Neural progenitor cell (in vitro differentiated cells): ENCODE measurements at regions not wholly inside any gene's neighbourhood (a gene's known extent, or its start where the extent isn't known, plus 50 kb on each side); places are given as distances from the start of the nearest gene placed in this dataset.

Source experiments
- DNase-seq: peaks from one replicate; pipeline ENCODE4 v3.0.0-alpha.2; 2016; ENCODE audit warnings: low spot score
- H2AFZ ChIP-seq: fragments of 200-600 bp; sonication (generic); replicated peaks from 2 replicates; pipeline ENCODE4 v1.6.1; 2016; ENCODE audit warnings: antibody characterized with exemption
- H3F3A ChIP-seq: fragments of 200-600 bp; sonication (generic); 2 replicates; pipeline ENCODE4 v1.6.1; 2016; ENCODE audit warnings: antibody characterized with exemption, low read depth
- H3K27ac ChIP-seq: fragments of 200-600 bp; sonication (generic); 2 replicates; pipeline ENCODE4 v1.5.1; 2016; ENCODE audit warnings: mild to moderate bottlenecking
- H3K27me3 ChIP-seq: fragments of 200-600 bp; sonication (generic); 2 replicates; pipeline ENCODE4 v1.6.1; 2016; ENCODE audit warnings: mild to moderate bottlenecking, moderate library complexity
- H3K36me3 ChIP-seq: fragments of 200-600 bp; sonication (generic); 2 replicates; pipeline ENCODE4 v1.5.1; 2016
- H3K4me1 ChIP-seq: fragments of 200-600 bp; sonication (generic); 2 replicates; pipeline ENCODE4 v1.6.1; 2016; ENCODE audit warnings: mixed run types
- H3K4me2 ChIP-seq: fragments of 200-600 bp; sonication (generic); 2 replicates; pipeline ENCODE4 v1.6.1; 2016
- H3K4me3 ChIP-seq: fragments of 200-600 bp; sonication (generic); 2 replicates; pipeline ENCODE4 v1.5.1; 2016
- H3K79me2 ChIP-seq: fragments of 200-600 bp; sonication (generic); 2 replicates; pipeline ENCODE4 v1.6.1; 2016; ENCODE audit warnings: low read depth
- H3K9ac ChIP-seq: fragments of 200-600 bp; sonication (generic); 2 replicates; pipeline ENCODE4 v1.6.1; 2016
- H3K9me3 ChIP-seq: fragments of 200-600 bp; sonication (generic); 2 replicates; pipeline ENCODE4 v1.5.1; 2016; ENCODE audit warnings: low read depth
- H4K20me1 ChIP-seq: fragments of 200-600 bp; sonication (generic); 2 replicates; pipeline ENCODE4 v1.6.1; 2016; ENCODE audit warnings: low read depth
- H3K27ac Mint-ChIP-seq: 3 replicates; pipeline ENCODE4 v1.8.0; 2021; ENCODE audit warnings: mixed read lengths
- H3K27me3 Mint-ChIP-seq: 2 replicates; pipeline ENCODE4 v1.8.0; 2022; ENCODE audit warnings: low read depth, mild to moderate bottlenecking, inconsistent platforms, moderate library complexity, mixed read lengths; ENCODE audit not compliant: insufficient read depth
- H3K36me3 Mint-ChIP-seq: 3 replicates; pipeline ENCODE4 v1.8.0; 2021; ENCODE audit warnings: mixed read lengths
- H3K4me1 Mint-ChIP-seq: 3 replicates; pipeline ENCODE4 v1.8.0; 2021; ENCODE audit warnings: mixed read lengths
- H3K4me3 Mint-ChIP-seq: 3 replicates; pipeline ENCODE4 v1.8.0; 2021; ENCODE audit warnings: mild to moderate bottlenecking, moderate library complexity, mixed read lengths
- H3K9me3 Mint-ChIP-seq: 3 replicates; pipeline ENCODE4 v1.8.0; 2020; ENCODE audit warnings: mixed read lengths
- CTCF ChIP-seq: fragments of 200-600 bp; sonication (generic); IDR thresholded peaks from 2 replicates; pipeline ENCODE4 v1.5.1; 2017; ENCODE audit warnings: antibody characterized with exemption, mild to moderate bottlenecking
- EZH2 ChIP-seq: fragments of 200-600 bp; sonication (generic); IDR thresholded peaks from 2 replicates; pipeline ENCODE4 v1.6.1; 2017; ENCODE audit warnings: antibody characterized with exemption, mild to moderate bottlenecking, moderate library complexity
- EZH2phosphoT487 ChIP-seq: fragments of 200-600 bp; sonication (generic); IDR thresholded peaks from 2 replicates; pipeline ENCODE4 v1.6.1; 2017; ENCODE audit warnings: antibody characterized with exemption

DNA sequence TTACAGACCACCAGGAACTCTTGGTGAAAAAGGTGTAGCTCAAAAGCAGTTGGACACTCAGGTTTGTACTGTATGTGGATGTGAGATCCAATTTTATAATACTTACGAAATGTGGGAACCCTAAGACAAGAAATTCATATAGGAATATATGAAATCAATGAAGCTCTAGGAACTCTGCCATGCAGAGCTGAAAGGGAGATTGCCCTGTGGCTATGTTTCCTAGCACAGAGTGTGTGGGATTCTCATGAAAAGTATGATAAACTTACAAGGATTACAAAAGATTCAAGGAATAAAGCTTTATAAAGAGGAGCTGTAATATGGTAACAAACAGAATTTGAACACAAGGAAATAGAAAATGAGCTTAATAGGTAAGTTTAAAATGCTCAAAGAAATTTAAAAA is 205.7 kb upstream of the FAM83B start:
- no peak overlapping the region for H3K4me3 ChIP-seq
- Mint-ChIP-seq H3K9me3 (no peaks in the 10 kb centered on the region), H3K36me3 (no peaks in the 10 kb centered on the region), H3K4me3 (no peak overlapping the region), H3K27ac (no peak overlapping the region), H3K4me1 (no peaks in the 10 kb centered on the region), H3K27me3 (no peaks in the 10 kb centered on the region)
- H3K9ac ChIP-seq, result no peak overlapping the region
- H3K4me1 ChIP-seq, result no peaks in the 10 kb centered on the region
- H3K9me3 ChIP-seq, result no peaks in the 10 kb centered on the region
- no peaks in the 10 kb centered on the region for H3K79me2 ChIP-seq
- no peaks in the 10 kb centered on the region for H3K27me3 ChIP-seq
- no peaks in the 10 kb centered on the region for H3F3A ChIP-seq
- no peaks in the 10 kb centered on the region for H4K20me1 ChIP-seq
- H3K36me3 ChIP-seq, result no peaks in the 10 kb centered on the region
- H3K27ac ChIP-seq, result no peak overlapping the region
- H3K4me2 ChIP-seq, result no peak overlapping the region
- no peak overlapping the region for H2AFZ ChIP-seq
- TF ChIP-seq EZH2phosphoT487 (no peak), EZH2 (no peak), CTCF (no peak)
- no peak for DNase-seq

DNA sequence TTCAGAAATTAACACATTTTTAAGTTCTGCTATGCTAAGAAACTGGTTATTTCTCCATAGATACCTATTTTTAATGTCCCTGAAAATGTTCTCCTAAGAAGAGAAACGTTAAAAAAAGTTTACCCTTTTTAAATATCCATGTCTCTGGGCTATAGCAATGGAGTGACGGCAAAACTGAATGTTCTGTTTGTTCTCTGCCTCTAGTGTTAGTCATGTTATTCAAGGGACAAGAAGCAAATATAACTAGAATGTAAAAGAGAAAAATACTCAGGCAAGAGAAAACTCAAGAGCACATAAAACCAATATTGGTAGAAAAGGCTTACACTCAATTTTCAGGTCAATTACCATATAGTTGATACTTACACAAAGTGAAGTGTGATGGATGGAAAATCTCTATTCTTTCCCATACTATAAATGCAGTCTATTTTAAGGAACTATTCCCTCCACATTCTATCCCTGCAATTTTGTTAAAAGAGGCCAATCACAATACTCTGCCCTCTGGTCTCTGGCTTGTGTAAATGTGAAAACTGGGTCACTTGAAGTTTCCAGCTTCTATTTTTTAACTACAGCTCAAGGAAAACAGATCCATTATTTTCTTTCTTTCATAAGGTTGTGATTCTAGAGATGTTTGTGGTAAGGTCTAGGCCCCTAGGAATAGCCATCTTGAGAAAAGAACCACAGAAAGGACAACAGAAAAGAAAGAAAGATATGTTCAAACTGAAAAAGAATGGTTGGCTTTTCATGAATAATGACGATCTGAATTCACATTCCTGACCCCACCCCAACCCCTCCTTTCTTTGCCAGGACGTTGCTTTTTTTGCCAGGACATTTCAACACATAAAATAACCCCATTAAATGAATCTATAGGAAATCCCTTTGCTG is 200.3 kb upstream of the FAM83B start:
- Histone ChIP-seq H3K9me3 (no peaks in the 10 kb centered on the region), H3K4me1 (no peaks in the 10 kb centered on the region), H3F3A (no peaks in the 10 kb centered on the region), H2AFZ (no peak overlapping the region), H3K79me2 (no peaks in the 10 kb centered on the region), H3K27me3 (no peaks in the 10 kb centered on the region), H3K4me3 (no peak overlapping the region), H4K20me1 (no peaks in the 10 kb centered on the region), H3K27ac (no peak overlapping the region), H3K36me3 (no peaks in the 10 kb centered on the region), H3K9ac (no peak overlapping the region), H3K4me2 (no peak overlapping the region)
- no peaks in the 10 kb centered on the region for H3K4me1 Mint-ChIP-seq
- no peak for DNase-seq
- H3K27ac Mint-ChIP-seq, result no peak overlapping the region
- no peaks in the 10 kb centered on the region for H3K9me3 Mint-ChIP-seq
- H3K27me3 Mint-ChIP-seq, result no peaks in the 10 kb centered on the region
- no peaks in the 10 kb centered on the region for H3K36me3 Mint-ChIP-seq
- H3K4me3 Mint-ChIP-seq, result no peak overlapping the region
- no peak for TF ChIP-seq EZH2
- TF ChIP-seq CTCF, result no peak
- no peak for TF ChIP-seq EZH2phosphoT487

DNA sequence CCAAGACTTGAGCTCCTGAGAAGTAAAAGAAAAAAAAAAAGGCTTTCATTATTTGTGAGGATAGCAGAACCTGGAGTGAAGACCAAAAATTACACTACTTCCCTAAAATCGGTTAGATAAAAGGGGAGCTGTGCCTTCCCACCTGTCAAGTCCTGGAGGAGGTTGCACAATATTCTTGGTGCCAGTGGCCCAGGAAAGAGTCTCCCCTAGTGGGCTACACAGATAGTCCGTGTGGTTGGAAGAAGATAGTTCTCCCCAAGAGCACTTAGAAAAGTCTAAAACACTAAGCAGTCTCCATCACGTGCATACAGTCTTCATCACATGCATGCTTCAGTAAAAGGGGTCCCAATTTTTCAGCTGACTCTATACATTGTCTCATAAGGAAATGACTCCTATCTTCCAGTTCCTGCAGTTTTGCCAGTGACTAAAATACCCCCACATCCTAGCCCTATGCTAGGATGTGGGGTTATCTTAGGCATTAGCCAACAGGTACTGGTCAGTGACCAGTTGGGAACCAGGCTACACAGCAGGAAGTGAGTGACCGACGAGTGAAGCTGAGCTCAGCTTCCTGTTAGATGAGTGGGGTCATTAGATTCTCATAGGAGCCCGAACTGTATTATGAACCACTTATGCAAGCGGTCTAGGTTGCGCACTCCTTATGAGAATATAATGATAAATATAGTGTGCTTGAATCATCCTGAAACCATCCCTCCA is 199.5 kb upstream of the FAM83B start:
- Histone ChIP-seq H3K4me2 (no peak overlapping the region), H3K4me1 (no peaks in the 10 kb centered on the region), H3K27ac (no peak overlapping the region), H4K20me1 (no peaks in the 10 kb centered on the region), H2AFZ (peak overlapping the region; percentile 37), H3K4me3 (no peak overlapping the region), H3K36me3 (no peaks in the 10 kb centered on the region), H3K9ac (no peak overlapping the region), H3K79me2 (no peaks in the 10 kb centered on the region), H3K9me3 (no peaks in the 10 kb centered on the region), H3K27me3 (no peaks in the 10 kb centered on the region), H3F3A (no peaks in the 10 kb centered on the region)
- no peaks in the 10 kb centered on the region for H3K4me1 Mint-ChIP-seq
- no peak for DNase-seq
- H3K36me3 Mint-ChIP-seq, result no peaks in the 10 kb centered on the region
- H3K27ac Mint-ChIP-seq, result no peak overlapping the region
- TF ChIP-seq EZH2phosphoT487, result no peak
- H3K27me3 Mint-ChIP-seq, result no peaks in the 10 kb centered on the region
- no peaks in the 10 kb centered on the region for H3K9me3 Mint-ChIP-seq
- H3K4me3 Mint-ChIP-seq, result no peak overlapping the region

GRCh38 chr6:54654381-54654780 is 192.2 kb upstream of the FAM83B start:
- peaks cover 2% of the 10 kb centered on the region for H3K27me3 Mint-ChIP-seq
- H3K4me3 Mint-ChIP-seq, result no peak overlapping the region
- no peaks in the 10 kb centered on the region for H3K4me1 Mint-ChIP-seq
- H2AFZ ChIP-seq, result no peak overlapping the region
- H3K36me3 Mint-ChIP-seq, result no peaks in the 10 kb centered on the region
- H3K4me3 ChIP-seq, result no peak overlapping the region
- no peak overlapping the region for H3K27ac Mint-ChIP-seq
- no peak for DNase-seq
- no peaks in the 10 kb centered on the region for H3K9me3 Mint-ChIP-seq
- no peaks in the 10 kb centered on the region for H3K9me3 ChIP-seq
- TF ChIP-seq EZH2, result no peak
- TF ChIP-seq CTCF, result no peak
- no peak for TF ChIP-seq EZH2phosphoT487
- H3K4me2 ChIP-seq, result no peak overlapping the region
- H3K36me3 ChIP-seq, result no peaks in the 10 kb centered on the region
- H3F3A ChIP-seq, result no peaks in the 10 kb centered on the region
- H3K27me3 ChIP-seq, result no peaks in the 10 kb centered on the region
- no peak overlapping the region for H3K27ac ChIP-seq
- no peak overlapping the region for H3K9ac ChIP-seq
- H3K4me1 ChIP-seq, result no peaks in the 10 kb centered on the region
- no peaks in the 10 kb centered on the region for H4K20me1 ChIP-seq
- no peaks in the 10 kb centered on the region for H3K79me2 ChIP-seq
